22Rv1 (cell line): ENCODE measurements at regions not wholly inside any gene's neighbourhood (a gene's known extent, or its start where the extent isn't known, plus 50 kb on each side); places are given as distances from the start of the nearest gene placed in this dataset.

Source experiments
- CTCF ChIP-seq: fragments of 450-650 bp; IDR thresholded peaks from 2 replicates; pipeline ENCODE4 v1.5.1; 2017; ENCODE audit warnings: mild to moderate bottlenecking
- ZFX ChIP-seq: fragments of 450-650 bp; IDR thresholded peaks from 2 replicates; pipeline ENCODE4 v1.6.1; 2017; ENCODE audit warnings: antibody characterized with exemption, borderline replicate concordance

- TF ChIP-seq CTCF: no peak
- no peak for TF ChIP-seq ZFX
These were observed 665.6 kb upstream of the SOX9 start for GRCh38 chr17:71455219-71455618.
